WERI-Rb-1 (cell line): ENCODE measurements at regions not wholly inside any gene's neighbourhood (a gene's known extent, or its start where the extent isn't known, plus 50 kb on each side); places are given as distances from the start of the nearest gene placed in this dataset.

Source experiments
- DNase-seq: peaks from one replicate; pipeline ENCODE4 v3.0.0-alpha.2; 2020
- H3K27ac ChIP-seq: fragments of 250-450 bp; sonication (Bioruptor Pico); 2 replicates; pipeline ENCODE4 v1.5.1; 2020; ENCODE audit warnings: mild to moderate bottlenecking, moderate library complexity
- H3K27me3 ChIP-seq: fragments of 250-450 bp; sonication (Bioruptor Pico); 2 replicates; pipeline ENCODE4 v1.5.1; 2021; ENCODE audit warnings: mild to moderate bottlenecking, low read depth, moderate library complexity; ENCODE audit not compliant: insufficient read depth, severe bottlenecking
- H3K36me3 ChIP-seq: fragments of 250-450 bp; sonication (Bioruptor Pico); 2 replicates; pipeline ENCODE4 v1.5.1; 2020; ENCODE audit warnings: mild to moderate bottlenecking, moderate library complexity
- H3K4me3 ChIP-seq: 2 replicates; pipeline ENCODE4 v1.5.1; 2011; ENCODE audit warnings: low read depth, mild to moderate bottlenecking, control low read depth, low read length
- H3K9me3 ChIP-seq: fragments of 250-450 bp; sonication (Bioruptor Pico); 2 replicates; pipeline ENCODE4 v1.5.1; 2021; ENCODE audit warnings: mild to moderate bottlenecking, moderate library complexity; ENCODE audit not compliant: severe bottlenecking
- CTCF ChIP-seq: IDR thresholded peaks from 2 replicates; pipeline ENCODE4 v1.5.1; 2011; ENCODE audit warnings: low read depth, mild to moderate bottlenecking, control low read depth, inconsistent platforms, low read length

DNA sequence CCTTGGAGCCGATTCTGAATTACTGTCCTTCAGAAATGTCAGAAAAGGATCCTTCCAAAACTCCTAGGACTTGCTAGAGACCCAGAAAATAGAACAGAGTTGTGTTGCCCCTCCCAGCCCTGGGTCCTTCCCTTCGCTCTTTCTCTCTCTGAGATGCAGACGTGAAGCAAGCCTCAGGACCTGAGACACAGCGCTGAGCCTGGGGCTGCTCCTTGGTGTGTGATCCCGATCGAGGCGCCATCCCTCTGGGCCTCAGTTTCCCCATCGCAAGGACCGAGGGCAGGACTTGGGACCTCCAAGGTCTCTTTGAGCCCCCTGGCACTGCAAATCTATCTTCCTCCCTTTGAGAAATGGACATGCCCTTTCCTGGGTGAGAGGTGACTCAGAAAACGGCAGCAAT is 533.5 kb downstream of the TBC1D22A start:
- DNase-seq, result no peak
- no peaks in the 10 kb centered on the region for H3K9me3 ChIP-seq
- no peaks in the 10 kb centered on the region for H3K36me3 ChIP-seq
- no peak for TF ChIP-seq CTCF
- no peak overlapping the region for H3K27ac ChIP-seq
- no peaks in the 10 kb centered on the region for H3K27me3 ChIP-seq
- no peak overlapping the region for H3K4me3 ChIP-seq

DNA sequence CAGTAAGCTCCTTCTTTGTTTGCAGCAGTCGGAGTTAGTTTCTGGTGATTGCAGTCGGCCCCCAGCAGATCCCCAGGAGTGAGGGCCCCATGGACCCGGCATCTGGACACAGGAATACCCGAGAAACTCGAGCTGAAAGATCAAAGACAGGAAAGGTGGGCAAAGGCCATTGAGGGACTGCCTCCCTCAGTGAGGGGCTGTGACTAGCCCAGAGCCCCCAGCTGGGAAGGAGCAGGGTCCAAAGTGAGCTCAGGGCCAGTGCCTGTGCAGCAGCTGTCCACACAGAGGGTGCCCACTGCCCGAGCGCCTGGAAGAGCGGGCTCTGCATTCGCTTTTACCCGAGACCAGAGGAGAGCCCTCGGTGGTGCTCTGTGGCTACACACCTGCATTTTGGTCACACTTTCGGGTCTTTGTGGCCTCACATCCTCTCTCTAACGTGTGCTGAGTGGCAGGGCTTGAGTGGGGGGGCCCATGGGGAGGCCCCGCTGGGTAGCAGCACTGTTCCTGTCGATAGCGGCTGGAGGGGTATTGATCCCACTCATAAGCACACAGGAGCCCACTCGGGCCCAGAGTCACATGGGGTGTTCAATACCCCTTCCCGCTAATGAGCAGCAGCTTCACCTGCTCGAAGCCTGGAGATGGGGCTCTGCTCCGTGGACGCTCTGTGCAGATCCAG is 532.9 kb downstream of the TBC1D22A start:
- no peak overlapping the region for H3K27ac ChIP-seq
- H3K4me3 ChIP-seq, result no peak overlapping the region
- H3K27me3 ChIP-seq, result no peaks in the 10 kb centered on the region
- H3K36me3 ChIP-seq, result no peaks in the 10 kb centered on the region
- no peak for TF ChIP-seq CTCF
- no peaks in the 10 kb centered on the region for H3K9me3 ChIP-seq
- DNase-seq, result peak; percentile 1

DNA sequence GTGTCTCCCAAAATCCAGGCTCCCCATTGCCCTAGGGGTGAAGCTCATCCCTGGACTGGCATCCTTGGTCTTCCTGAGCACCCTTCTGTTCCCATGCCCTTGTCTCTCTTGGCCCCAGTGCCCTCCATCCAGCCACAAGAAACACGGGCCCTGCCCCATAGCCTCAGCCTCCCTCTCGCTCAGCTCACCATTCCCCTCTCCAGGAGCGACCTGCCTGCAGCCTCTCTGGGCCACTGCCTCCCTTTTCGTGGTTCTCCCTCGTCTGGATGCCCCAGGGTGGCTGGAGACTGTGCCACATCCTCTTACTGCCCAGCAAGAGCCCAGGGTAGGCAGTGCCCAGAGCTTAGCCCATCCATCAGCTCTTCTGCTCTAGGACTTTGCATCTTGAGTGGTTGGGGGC is 532.1 kb downstream of the TBC1D22A start:
- peak; percentile 2 for DNase-seq
- H3K27me3 ChIP-seq, result no peaks in the 10 kb centered on the region
- no peaks in the 10 kb centered on the region for H3K9me3 ChIP-seq
- no peak overlapping the region for H3K27ac ChIP-seq
- H3K36me3 ChIP-seq, result no peaks in the 10 kb centered on the region
- TF ChIP-seq CTCF, result no peak
- no peak overlapping the region for H3K4me3 ChIP-seq

DNA sequence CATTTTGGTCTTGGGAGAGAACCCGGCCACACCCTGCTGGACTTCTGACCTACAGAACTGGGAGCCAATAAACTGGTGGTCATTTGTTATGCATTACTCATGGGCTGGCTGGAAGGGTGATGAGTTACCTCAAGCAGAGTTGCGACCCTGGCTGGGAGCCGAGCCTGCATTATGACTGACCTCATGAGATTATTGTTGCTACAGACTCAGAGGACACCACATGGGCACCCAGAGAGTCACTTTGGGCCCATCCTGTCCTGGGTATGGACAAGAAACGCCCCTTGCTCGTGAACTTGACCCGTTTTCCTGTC is 531.7 kb downstream of the TBC1D22A start:
- H3K36me3 ChIP-seq, result no peaks in the 10 kb centered on the region
- no peaks in the 10 kb centered on the region for H3K9me3 ChIP-seq
- H3K27ac ChIP-seq, result no peak overlapping the region
- H3K4me3 ChIP-seq, result no peak overlapping the region
- no peaks in the 10 kb centered on the region for H3K27me3 ChIP-seq
- no peak for TF ChIP-seq CTCF
- DNase-seq, result peak; percentile 1

DNA sequence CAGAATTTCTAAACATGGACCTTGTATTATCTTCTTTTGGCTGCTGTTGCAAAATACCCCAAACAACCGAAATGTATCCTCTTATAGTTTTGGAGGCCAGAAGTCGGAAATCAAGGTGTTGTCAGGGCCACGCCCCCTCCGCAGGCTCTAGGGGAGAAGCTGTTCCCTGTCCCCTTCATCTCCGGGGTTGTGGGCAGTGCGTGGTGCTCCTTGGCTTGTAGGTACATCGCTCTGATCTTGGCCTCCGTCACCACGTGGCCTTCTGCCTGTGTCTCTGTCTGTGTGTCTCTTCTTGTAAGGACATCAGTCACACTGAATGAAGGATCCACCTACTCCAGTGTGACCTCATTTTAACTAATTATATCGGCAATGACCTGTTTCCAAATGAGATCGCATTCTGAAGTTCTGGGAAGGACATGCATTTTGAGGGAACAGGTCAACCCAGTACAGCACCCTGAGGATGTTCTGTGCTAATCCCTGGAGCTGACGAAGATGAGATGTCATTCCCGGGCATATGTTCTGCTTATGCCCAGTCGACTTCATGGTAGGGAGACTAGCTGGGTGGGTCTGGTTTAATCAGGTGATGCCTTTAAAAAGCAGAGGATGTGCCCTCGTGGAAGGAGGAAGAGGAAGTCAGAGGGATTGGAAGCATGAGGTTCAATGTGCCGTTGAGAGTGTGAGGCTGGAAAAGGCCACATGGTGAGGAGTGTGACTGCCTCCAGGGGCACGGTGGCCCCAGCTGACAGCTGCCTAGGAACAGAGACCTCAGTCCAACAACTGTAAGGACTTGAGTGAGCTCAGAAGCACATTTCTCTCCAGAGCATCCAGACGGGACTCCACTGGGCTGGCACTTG is 531.1 kb downstream of the TBC1D22A start:
- no peaks in the 10 kb centered on the region for H3K36me3 ChIP-seq
- TF ChIP-seq CTCF, result no peak
- no peaks in the 10 kb centered on the region for H3K9me3 ChIP-seq
- no peaks in the 10 kb centered on the region for H3K27me3 ChIP-seq
- H3K27ac ChIP-seq, result no peak overlapping the region
- no peak overlapping the region for H3K4me3 ChIP-seq
- DNase-seq, result peak; percentile 2
